Vagina (tissue), 2 donors: ENCODE measurements at regions not wholly inside any gene's neighbourhood (a gene's known extent, or its start where the extent isn't known, plus 50 kb on each side); places are given as distances from the start of the nearest gene placed in this dataset.

Experiments
- DNase-seq, 2 donors: peaks; one replicate each; pipeline ENCODE4 v3.0.0-alpha.2; 2017; ENCODE audit errors: extremely low spot score in 2 of 2
- H3K27ac ChIP-seq: fragments of 200-600 bp; sonication (generic); one replicate; pipeline ENCODE4 v1.5.1; 2019
- H3K27me3 ChIP-seq: fragments of 200-600 bp; sonication (generic); one replicate; pipeline ENCODE4 v1.5.1; 2019
- H3K36me3 ChIP-seq, 2 donors: fragments of 200-600 bp; sonication (generic); one replicate each; pipeline ENCODE4 v1.5.1; 2017 to 2019
- H3K4me1 ChIP-seq: fragments of 200-600 bp; sonication (generic); one replicate; pipeline ENCODE4 v1.5.1; 2019
- H3K4me3 ChIP-seq, 2 donors: fragments of 200-600 bp; sonication (generic); 1 replicate in 1 of 2; 2 replicates in 1 of 2; pipeline ENCODE4 v1.5.1; 2016 to 2019
- H3K9me3 ChIP-seq: fragments of 200-600 bp; sonication (generic); one replicate; pipeline ENCODE4 v1.5.1; 2019
- CTCF ChIP-seq, 3 experiments: fragments of 450-650 bp in 2 of 3; fragments of 200-600 bp in 1 of 3; sonication (generic) in 1 of 3; IDR thresholded peaks; one replicate each; pipeline ENCODE4 v1.5.1; 2017 to 2019; ENCODE audit warnings: antibody characterized with exemption in 3 of 3, mild to moderate bottlenecking in 2 of 3, moderate library complexity in 2 of 3
- POLR2A ChIP-seq, 2 donors: fragments of 450-650 bp; IDR thresholded peaks; one replicate each; pipeline ENCODE4 v1.6.1; 2017; ENCODE audit warnings: antibody characterized with exemption in 2 of 2, mild to moderate bottlenecking in 2 of 2, moderate library complexity in 2 of 2
- POLR2AphosphoS5 ChIP-seq, 2 donors: sonication (generic); formaldehyde crosslinking; IDR thresholded peaks; one replicate each; pipeline ENCODE4 v1.9.0; 2017; ENCODE audit warnings: antibody characterized with exemption in 2 of 2, mild to moderate bottlenecking in 2 of 2, low read depth in 1 of 2; ENCODE audit not compliant: insufficient read depth in 1 of 2
- intact Hi-C: fragments of 100-400 bp; cut with DNase I; formaldehyde crosslinking; loops from one replicate; pipeline ENCODE4 v1.15.1; 2023

- Histone ChIP-seq H3K27ac (no peak overlapping the region), H3K9me3 (no peaks in the 10 kb centered on the region), H3K4me1 (no peaks in the 10 kb centered on the region), H3K27me3 (no peaks in the 10 kb centered on the region), H3K4me3 (no peak overlapping the region), H3K36me3 (no peaks in the 10 kb centered on the region)
- TF ChIP-seq POLR2AphosphoS5 (IDR thresholded peaks at IDR 0.05; ENCODE audit: insufficient read depth in 1 of 2, low read depth in 1 of 2) (no peak), CTCF (IDR thresholded peaks at IDR 0.05) (no peak), POLR2A (IDR thresholded peaks at IDR 0.05) (no peak)
- intact Hi-C loops = no loop called here
- DNase-seq = peak; percentile 71 to 74
Observed at GRCh38 chr1:30332116-30333094, 391.0 kb downstream of the MATN1 start.

- intact Hi-C loops = no loop called here
- H3K4me3 ChIP-seq = no peak overlapping the region
Observed at GRCh38 chr1:30331415-30332065, 391.8 kb downstream of the MATN1 start.

GRCh38 chr1:30330644-30331043, 392.7 kb downstream of the MATN1 start:
- peak; percentile 37 to 43 for DNase-seq
- no peak for TF ChIP-seq POLR2AphosphoS5 (IDR thresholded peaks at IDR 0.05; ENCODE audit: insufficient read depth in 1 of 2, low read depth in 1 of 2)
- no peak for TF ChIP-seq CTCF (IDR thresholded peaks at IDR 0.05)
- TF ChIP-seq POLR2A (IDR thresholded peaks at IDR 0.05) = no peak
- Histone ChIP-seq H3K4me3 (no peak overlapping the region), H3K4me1 (no peaks in the 10 kb centered on the region), H3K9me3 (no peaks in the 10 kb centered on the region), H3K27me3 (no peaks in the 10 kb centered on the region), H3K36me3 (no peaks in the 10 kb centered on the region), H3K27ac (no peak overlapping the region)
- intact Hi-C loops = no loop called here

More at GRCh38 chr1:30331415-30332065, 391.8 kb downstream of the MATN1 start:
- Histone ChIP-seq H3K36me3 (no peaks in the 10 kb centered on the region), H3K4me1 (no peaks in the 10 kb centered on the region), H3K27me3 (no peaks in the 10 kb centered on the region), H3K27ac (no peak overlapping the region), H3K9me3 (no peaks in the 10 kb centered on the region)
- no peak for TF ChIP-seq POLR2AphosphoS5 (IDR thresholded peaks at IDR 0.05; ENCODE audit: insufficient read depth in 1 of 2, low read depth in 1 of 2)
- no peak for TF ChIP-seq POLR2A (IDR thresholded peaks at IDR 0.05)
- no peak for TF ChIP-seq CTCF (IDR thresholded peaks at IDR 0.05)
- DNase-seq = peak; percentile 58 to 80

GRCh38 chr1:30329802-30330557, 393.4 kb downstream of the MATN1 start:
- Histone ChIP-seq H3K36me3 (no peaks in the 10 kb centered on the region), H3K4me3 (no peak overlapping the region), H3K27ac (no peak overlapping the region), H3K9me3 (no peaks in the 10 kb centered on the region), H3K27me3 (no peaks in the 10 kb centered on the region), H3K4me1 (no peaks in the 10 kb centered on the region)
- no peak for TF ChIP-seq CTCF (IDR thresholded peaks at IDR 0.05)
- no peak for TF ChIP-seq POLR2A (IDR thresholded peaks at IDR 0.05)
- TF ChIP-seq POLR2AphosphoS5 (IDR thresholded peaks at IDR 0.05; ENCODE audit: insufficient read depth in 1 of 2, low read depth in 1 of 2) = no peak
- DNase-seq = peak in 1 of 2 donors; percentile 43
- intact Hi-C loops = no loop called here
